DND-41 (cell line): ENCODE measurements at regions not wholly inside any gene's neighbourhood (a gene's known extent, or its start where the extent isn't known, plus 50 kb on each side); places are given as distances from the start of the nearest gene placed in this dataset.

ENCODE experiments used
- ATAC-seq: fragments of 200-7000 bp; cut with Tn5 transposase; 3 replicates; pipeline ENCODE4 v1.9.1; 2021; ENCODE audit warnings: low read depth; ENCODE audit not compliant: insufficient read depth
- DNase-seq: peaks from one replicate; pipeline ENCODE4 v3.0.0-alpha.2; 2020
- H2AFZ ChIP-seq: 2 replicates; pipeline ENCODE4 v1.6.0; 2012; ENCODE audit warnings: low read depth, low read length
- H3K27ac ChIP-seq: 2 replicates; pipeline ENCODE4 v1.5.1; 2012; ENCODE audit warnings: low read length, inconsistent platforms
- H3K27me3 ChIP-seq: fragments of 200-600 bp; sonication (generic); 2 replicates; pipeline ENCODE4 v1.6.0; 2012; ENCODE audit warnings: low read length, mild to moderate bottlenecking, inconsistent platforms; ENCODE audit not compliant: insufficient read depth, poor library complexity
- H3K36me3 ChIP-seq: 2 replicates; pipeline ENCODE4 v1.5.1; 2012; ENCODE audit warnings: low read length, inconsistent platforms; ENCODE audit not compliant: insufficient read depth
- H3K4me1 ChIP-seq: 2 replicates; pipeline ENCODE4 v1.5.1; 2012; ENCODE audit warnings: mild to moderate bottlenecking, low read length; ENCODE audit not compliant: insufficient read depth
- H3K4me2 ChIP-seq: 2 replicates; pipeline ENCODE4 v1.6.0; 2012; ENCODE audit warnings: mild to moderate bottlenecking, moderate library complexity, low read length, inconsistent platforms; ENCODE audit not compliant: insufficient read depth
- H3K4me3 ChIP-seq, 2 experiments: fragments of 200-600 bp in 1 of 2; shearing (Covaris generic) in 1 of 2; 2 replicates each; pipeline ENCODE4 v1.5.1; 2012 to 2016; ENCODE audit warnings: inconsistent platforms in 2 of 2, low read length in 2 of 2, mild to moderate bottlenecking in 2 of 2, low read depth in 1 of 2, moderate library complexity in 1 of 2
- H3K79me2 ChIP-seq: 2 replicates; pipeline ENCODE4 v1.6.0; 2012; ENCODE audit warnings: low read length, inconsistent platforms; ENCODE audit not compliant: insufficient read depth
- H3K9ac ChIP-seq: 2 replicates; pipeline ENCODE4 v1.6.0; 2012; ENCODE audit warnings: low read depth, mild to moderate bottlenecking, inconsistent platforms, low read length, moderate library complexity
- H3K9me3 ChIP-seq: 2 replicates; pipeline ENCODE4 v1.5.1; 2012; ENCODE audit warnings: low read length, moderate library complexity, mild to moderate bottlenecking, inconsistent platforms; ENCODE audit not compliant: insufficient read depth, severe bottlenecking
- H4K20me1 ChIP-seq: 2 replicates; pipeline ENCODE4 v1.6.0; 2012; ENCODE audit warnings: low read length; ENCODE audit not compliant: insufficient read depth
- EZH2 ChIP-seq: IDR thresholded peaks from 3 replicates; pipeline ENCODE4 v1.6.1; 2012; ENCODE audit warnings: borderline replicate concordance, low read depth, mild to moderate bottlenecking, moderate library complexity, low read length, inconsistent platforms; ENCODE audit not compliant: severe bottlenecking
- TF ChIP-seq, protein P1 (sequence below): IDR thresholded peaks from 2 replicates; pipeline ENCODE4 v1.5.1; 2012; ENCODE audit warnings: borderline replicate concordance, low read length, moderate library complexity, mild to moderate bottlenecking; ENCODE audit not compliant: poor library complexity, severe bottlenecking; ENCODE audit errors: extremely low read depth

DNA sequence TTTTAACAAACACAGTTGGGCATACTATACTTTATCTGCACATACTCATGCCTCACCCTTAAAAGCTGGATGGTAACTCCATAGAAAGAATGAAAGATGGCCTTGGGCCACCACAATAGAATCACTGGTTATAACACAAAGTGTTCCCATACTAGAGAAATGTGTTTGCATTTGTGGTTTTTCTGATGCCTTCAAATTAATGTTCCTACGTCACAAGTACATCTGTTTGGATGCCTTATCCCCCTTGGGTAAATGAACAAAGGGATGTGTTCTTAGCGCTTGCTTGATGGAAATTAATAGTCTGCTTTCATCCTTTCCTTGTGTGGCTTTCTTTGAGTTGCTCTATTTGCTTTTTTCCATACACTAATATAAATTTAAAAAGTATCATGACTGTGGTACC lies 291.1 kb upstream of the PDE4D start:
- TF ChIP-seq, protein P1, sequence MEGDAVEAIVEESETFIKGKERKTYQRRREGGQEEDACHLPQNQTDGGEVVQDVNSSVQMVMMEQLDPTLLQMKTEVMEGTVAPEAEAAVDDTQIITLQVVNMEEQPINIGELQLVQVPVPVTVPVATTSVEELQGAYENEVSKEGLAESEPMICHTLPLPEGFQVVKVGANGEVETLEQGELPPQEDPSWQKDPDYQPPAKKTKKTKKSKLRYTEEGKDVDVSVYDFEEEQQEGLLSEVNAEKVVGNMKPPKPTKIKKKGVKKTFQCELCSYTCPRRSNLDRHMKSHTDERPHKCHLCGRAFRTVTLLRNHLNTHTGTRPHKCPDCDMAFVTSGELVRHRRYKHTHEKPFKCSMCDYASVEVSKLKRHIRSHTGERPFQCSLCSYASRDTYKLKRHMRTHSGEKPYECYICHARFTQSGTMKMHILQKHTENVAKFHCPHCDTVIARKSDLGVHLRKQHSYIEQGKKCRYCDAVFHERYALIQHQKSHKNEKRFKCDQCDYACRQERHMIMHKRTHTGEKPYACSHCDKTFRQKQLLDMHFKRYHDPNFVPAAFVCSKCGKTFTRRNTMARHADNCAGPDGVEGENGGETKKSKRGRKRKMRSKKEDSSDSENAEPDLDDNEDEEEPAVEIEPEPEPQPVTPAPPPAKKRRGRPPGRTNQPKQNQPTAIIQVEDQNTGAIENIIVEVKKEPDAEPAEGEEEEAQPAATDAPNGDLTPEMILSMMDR = no peak
- ATAC-seq (no peak), DNase-seq (no peak)
- no peaks in the 10 kb centered on the region for H3K27me3 ChIP-seq
- no peak overlapping the region for H2AFZ ChIP-seq
- H3K36me3 ChIP-seq = no peaks in the 10 kb centered on the region
- H3K27ac ChIP-seq = no peak overlapping the region
- no peaks in the 10 kb centered on the region for H4K20me1 ChIP-seq
- H3K9me3 ChIP-seq = no peaks in the 10 kb centered on the region
- H3K4me1 ChIP-seq = no peaks in the 10 kb centered on the region
- no peaks in the 10 kb centered on the region for H3K79me2 ChIP-seq
- no peak overlapping the region for H3K4me3 ChIP-seq
- H3K4me2 ChIP-seq = no peak overlapping the region
- no peak overlapping the region for H3K9ac ChIP-seq

DNA sequence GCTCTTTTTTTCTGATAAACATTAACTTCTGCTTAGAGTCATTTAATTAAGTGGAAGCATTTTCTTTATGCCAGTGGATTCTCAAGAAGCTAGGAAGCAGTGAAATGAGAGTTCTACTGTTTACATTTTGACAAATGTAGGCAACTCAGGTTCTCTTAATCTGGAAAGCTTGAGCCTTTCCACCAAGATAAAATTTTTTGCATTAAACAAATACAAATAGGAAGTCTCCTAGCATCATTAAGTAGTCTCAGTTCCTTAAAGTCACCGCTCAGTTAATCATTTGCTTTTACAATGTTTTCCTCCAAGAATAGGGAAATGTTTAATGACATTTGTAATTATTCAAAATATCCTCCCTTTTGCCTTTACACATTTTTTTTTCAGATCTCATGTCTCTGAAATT lies 290.4 kb upstream of the PDE4D start:
- H3K9ac ChIP-seq = no peak overlapping the region
- no peaks in the 10 kb centered on the region for H3K79me2 ChIP-seq
- no peak for TF ChIP-seq EZH2
- TF ChIP-seq, protein P1 = no peak
- H3K4me2 ChIP-seq = no peak overlapping the region
- H3K4me3 ChIP-seq = no peak overlapping the region
- no peaks in the 10 kb centered on the region for H4K20me1 ChIP-seq
- no peak for ATAC-seq
- H3K4me1 ChIP-seq = no peaks in the 10 kb centered on the region
- no peaks in the 10 kb centered on the region for H3K9me3 ChIP-seq
- H3K27ac ChIP-seq = no peak overlapping the region
- no peak for DNase-seq
- H2AFZ ChIP-seq = no peak overlapping the region
- no peaks in the 10 kb centered on the region for H3K27me3 ChIP-seq
- no peaks in the 10 kb centered on the region for H3K36me3 ChIP-seq

DNA sequence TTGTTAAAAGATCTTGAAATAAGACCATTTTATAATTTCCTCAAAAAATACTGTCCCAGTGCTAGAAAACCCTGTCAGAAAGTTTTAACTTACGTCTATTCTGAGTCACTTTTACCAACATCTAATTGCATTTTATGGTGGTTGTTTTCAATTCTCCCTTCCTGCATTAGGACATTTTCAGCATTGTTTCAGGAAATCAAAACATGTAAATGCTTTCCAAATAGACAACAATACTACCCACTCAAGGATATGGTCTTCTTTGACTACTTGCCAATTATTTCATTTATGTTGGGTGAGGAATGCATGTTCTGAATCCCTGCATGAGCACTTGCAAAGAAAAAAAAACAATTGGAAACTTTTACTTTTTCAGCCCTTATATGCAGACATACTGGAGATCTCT lies 284.6 kb upstream of the PDE4D start:
- H3K36me3 ChIP-seq = no peaks in the 10 kb centered on the region
- H2AFZ ChIP-seq = no peak overlapping the region
- DNase-seq (no peak), ATAC-seq (no peak)
- no peaks in the 10 kb centered on the region for H4K20me1 ChIP-seq
- no peaks in the 10 kb centered on the region for H3K9me3 ChIP-seq
- no peaks in the 10 kb centered on the region for H3K27me3 ChIP-seq
- no peaks in the 10 kb centered on the region for H3K4me1 ChIP-seq
- no peaks in the 10 kb centered on the region for H3K79me2 ChIP-seq
- no peak overlapping the region for H3K4me3 ChIP-seq
- no peak overlapping the region for H3K9ac ChIP-seq
- TF ChIP-seq, protein P1 = no peak
- TF ChIP-seq EZH2 = no peak
- no peak overlapping the region for H3K27ac ChIP-seq
- no peak overlapping the region for H3K4me2 ChIP-seq

DNA sequence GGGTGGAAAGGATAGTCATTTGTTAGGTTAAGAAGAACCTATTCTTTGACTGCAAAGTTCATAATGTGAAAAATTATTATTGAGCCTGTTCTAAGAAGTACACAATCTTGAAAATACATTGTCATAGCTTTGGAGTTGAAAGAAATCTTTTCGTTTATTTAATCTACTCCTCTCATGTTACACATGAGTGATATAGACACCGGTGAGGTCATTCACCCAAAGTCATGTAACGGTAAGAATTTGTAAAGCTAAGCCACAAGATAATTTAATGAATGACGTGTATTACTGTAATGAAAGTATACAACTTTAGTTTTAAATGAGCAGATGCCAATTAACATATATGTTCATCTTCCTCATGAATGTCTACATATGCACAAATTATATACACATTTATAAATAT lies 284.1 kb upstream of the PDE4D start:
- Histone ChIP-seq H3K4me2 (no peak overlapping the region), H2AFZ (no peak overlapping the region), H3K4me3 (no peak overlapping the region), H3K4me1 (no peaks in the 10 kb centered on the region), H3K79me2 (no peaks in the 10 kb centered on the region), H3K9ac (no peak overlapping the region), H3K36me3 (no peaks in the 10 kb centered on the region), H3K9me3 (no peaks in the 10 kb centered on the region), H3K27ac (no peak overlapping the region), H3K27me3 (no peaks in the 10 kb centered on the region), H4K20me1 (no peaks in the 10 kb centered on the region)
- ATAC-seq (no peak), DNase-seq (no peak)
- TF ChIP-seq EZH2 = no peak
- TF ChIP-seq, protein P1 = no peak
